ENCODE measurements at regions not wholly inside any gene's neighbourhood (a gene's known extent, or its start where the extent isn't known, plus 50 kb on each side); places are given as distances from the start of the nearest gene placed in this dataset.

DNA sequence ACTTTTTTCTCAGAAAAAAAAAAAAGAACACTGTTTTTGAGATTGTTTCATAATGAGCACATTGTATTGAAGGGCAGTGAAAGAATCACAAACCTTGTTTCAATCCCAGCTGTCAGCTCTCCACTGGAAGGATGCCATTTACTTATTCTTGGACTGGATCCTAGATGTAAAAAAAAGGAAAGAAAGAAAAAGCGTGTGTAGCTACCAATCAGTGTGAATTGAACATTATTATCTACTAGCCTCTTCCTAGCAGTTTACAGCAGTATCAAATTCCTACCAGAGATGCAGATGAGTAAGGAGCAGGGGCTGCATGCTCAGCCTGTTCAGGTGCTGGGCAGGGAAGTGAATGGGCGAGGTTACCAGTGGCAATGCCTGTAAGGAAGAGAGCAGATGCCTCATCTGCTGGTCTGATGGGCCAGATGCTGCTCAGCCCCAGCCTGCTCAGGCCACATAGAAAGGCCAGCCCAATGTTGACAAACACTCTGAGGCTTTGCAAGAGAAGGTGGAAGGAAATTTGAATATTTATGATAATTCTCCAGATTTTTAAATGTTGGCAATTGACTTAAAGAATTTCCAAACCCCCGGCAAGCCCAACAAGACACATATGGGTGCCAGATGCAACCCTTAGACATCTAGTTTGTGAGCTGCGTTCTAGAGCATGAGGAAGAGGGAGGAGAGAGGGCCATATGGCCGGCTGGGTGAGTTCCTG lies 189.5 kb downstream of the IBTK start:
- Histone ChIP-seq H3K27ac (ENCODE audit: low read depth, low read length) (no peak overlapping the region), H3K27me3 (ENCODE audit: control insufficient read depth, insufficient read depth, low read length) (no peaks in the 10 kb centered on the region), H3K4me3 (ENCODE audit: low read depth, low read length) (no peak overlapping the region), H3K9me3 (ENCODE audit: control insufficient read depth, insufficient read depth, low read length) (no peaks in the 10 kb centered on the region)
- DNase-seq (ENCODE audit: low read depth, low spot score) = peak; percentile 18
- ChIA-PET POLR2A (interaction anchor here (0.5 kb wide), 1 partner anchor 118 kb away, joined by 4 read pairs; no protein-coding TSS in a partner anchor), CTCF (interaction anchor here (5.0 kb wide), 1 partner anchor 18 kb away, joined by 17 read pairs; no protein-coding TSS in a partner anchor)
- TF ChIP-seq, protein P1, sequence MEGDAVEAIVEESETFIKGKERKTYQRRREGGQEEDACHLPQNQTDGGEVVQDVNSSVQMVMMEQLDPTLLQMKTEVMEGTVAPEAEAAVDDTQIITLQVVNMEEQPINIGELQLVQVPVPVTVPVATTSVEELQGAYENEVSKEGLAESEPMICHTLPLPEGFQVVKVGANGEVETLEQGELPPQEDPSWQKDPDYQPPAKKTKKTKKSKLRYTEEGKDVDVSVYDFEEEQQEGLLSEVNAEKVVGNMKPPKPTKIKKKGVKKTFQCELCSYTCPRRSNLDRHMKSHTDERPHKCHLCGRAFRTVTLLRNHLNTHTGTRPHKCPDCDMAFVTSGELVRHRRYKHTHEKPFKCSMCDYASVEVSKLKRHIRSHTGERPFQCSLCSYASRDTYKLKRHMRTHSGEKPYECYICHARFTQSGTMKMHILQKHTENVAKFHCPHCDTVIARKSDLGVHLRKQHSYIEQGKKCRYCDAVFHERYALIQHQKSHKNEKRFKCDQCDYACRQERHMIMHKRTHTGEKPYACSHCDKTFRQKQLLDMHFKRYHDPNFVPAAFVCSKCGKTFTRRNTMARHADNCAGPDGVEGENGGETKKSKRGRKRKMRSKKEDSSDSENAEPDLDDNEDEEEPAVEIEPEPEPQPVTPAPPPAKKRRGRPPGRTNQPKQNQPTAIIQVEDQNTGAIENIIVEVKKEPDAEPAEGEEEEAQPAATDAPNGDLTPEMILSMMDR (IDR thresholded peaks at IDR 0.05; ENCODE audit: low read depth, low read length) = no peak

GRCh38 chr6:82056567-82056966 lies 191.0 kb downstream of the IBTK start:
- ChIA-PET POLR2A (no interaction called here), CTCF (no interaction called here)
- Histone ChIP-seq H3K27me3 (ENCODE audit: control insufficient read depth, insufficient read depth, low read length) (no peaks in the 10 kb centered on the region), H3K9me3 (ENCODE audit: control insufficient read depth, insufficient read depth, low read length) (no peaks in the 10 kb centered on the region), H3K4me3 (ENCODE audit: low read depth, low read length) (no peak overlapping the region), H3K27ac (ENCODE audit: low read depth, low read length) (no peak overlapping the region)
- no peak for DNase-seq (ENCODE audit: low read depth, low spot score)
- TF ChIP-seq, protein P1 (IDR thresholded peaks at IDR 0.05; ENCODE audit: low read depth, low read length) = no peak

DNA sequence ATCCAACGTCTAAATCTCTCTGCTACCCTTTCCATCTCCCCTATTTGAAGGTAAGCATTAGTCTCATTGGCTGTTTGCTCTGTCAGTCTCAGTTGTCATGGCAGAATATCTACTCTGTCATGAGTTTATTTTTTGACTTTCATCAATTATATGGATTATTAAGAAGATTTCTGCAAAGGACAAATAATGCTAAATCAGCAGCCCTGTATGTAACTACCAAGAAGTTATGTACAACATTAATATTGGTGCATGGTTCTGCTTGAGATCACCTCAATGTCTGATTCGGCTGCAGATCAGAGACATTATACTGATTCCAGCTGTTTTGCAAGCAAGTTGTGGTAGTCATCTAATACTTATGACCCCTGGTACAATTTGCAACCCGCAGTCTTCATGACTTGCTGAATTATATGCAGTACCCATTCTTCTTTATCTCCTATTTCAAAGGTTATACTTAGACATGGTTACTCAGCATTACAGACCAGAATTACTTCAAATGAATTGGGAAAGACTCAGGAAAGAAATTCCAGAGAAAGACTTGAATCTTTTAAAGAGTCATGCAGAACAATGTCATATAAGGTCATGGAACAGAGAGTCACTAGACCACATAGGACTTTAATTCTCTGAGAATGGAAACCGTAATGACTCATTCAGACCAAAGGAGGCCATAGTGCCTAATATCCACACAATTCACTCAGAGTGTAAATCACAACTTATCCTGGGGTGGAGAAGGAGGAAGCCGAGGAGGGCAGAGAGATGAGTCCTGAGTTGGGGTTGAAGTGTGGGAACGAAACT lies 201.4 kb downstream of the IBTK start:
- Histone ChIP-seq H3K9me3 (ENCODE audit: control insufficient read depth, insufficient read depth, low read length) (no peaks in the 10 kb centered on the region), H3K4me3 (ENCODE audit: low read depth, low read length) (no peak overlapping the region), H3K27ac (ENCODE audit: low read depth, low read length) (no peak overlapping the region), H3K27me3 (ENCODE audit: control insufficient read depth, insufficient read depth, low read length) (no peaks in the 10 kb centered on the region)
- POLR2A ChIA-PET = interaction anchor here (0.6 kb wide), 1 partner anchor 29 kb away, joined by 5 read pairs; no protein-coding TSS in a partner anchor
- peak; percentile 7 for DNase-seq (ENCODE audit: low read depth, low spot score)
- CTCF ChIA-PET = no interaction called here
- TF ChIP-seq, protein P1 (IDR thresholded peaks at IDR 0.05; ENCODE audit: low read depth, low read length) = no peak

GRCh38 chr6:82040405-82041221 lies 206.9 kb downstream of the IBTK start:
- ChIA-PET CTCF (interaction anchor here (0.6 to 1.9 kb wide), 29 partner anchors 9 to 1518 kb away, joined by 3 to 17 read pairs (median 3); partner anchors contain the start of gene TENT5A), POLR2A (interaction anchor here (0.5 to 1.0 kb wide), 2 partner anchors 194 to 288 kb away, joined by 3 to 4 read pairs; partner anchors contain the start of gene TENT5A)
- no peaks in the 10 kb centered on the region for H3K9me3 ChIP-seq (ENCODE audit: control insufficient read depth, insufficient read depth, low read length)
- H3K27ac ChIP-seq (ENCODE audit: low read depth, low read length) = no peak overlapping the region
- TF ChIP-seq, protein P1 (IDR thresholded peaks at IDR 0.05; ENCODE audit: low read depth, low read length) = peak; percentile 93
- H3K27me3 ChIP-seq (ENCODE audit: control insufficient read depth, insufficient read depth, low read length) = no peaks in the 10 kb centered on the region
- peak; percentile 32 for DNase-seq (ENCODE audit: low read depth, low spot score)
- no peak overlapping the region for H3K4me3 ChIP-seq (ENCODE audit: low read depth, low read length)

Measured in AG04450 (cell line).